Trophoblast cell (in vitro differentiated cells and primary cell): ENCODE measurements at regions not wholly inside any gene's neighbourhood (a gene's known extent, or its start where the extent isn't known, plus 50 kb on each side); places are given as distances from the start of the nearest gene placed in this dataset.
A peak's percentile ranks its signal among the peaks of the same experiment; 100 is the strongest.

Experiments used
- DNase-seq, 2 donors: peaks; one replicate each; pipeline ENCODE4 v3.0.0-alpha.2; 2016
- H2AFZ ChIP-seq: 2 replicates; pipeline ENCODE4 v1.6.1; 2013; ENCODE audit warnings: low read length, moderate library complexity, mild to moderate bottlenecking; ENCODE audit not compliant: insufficient read depth, poor library complexity
- H2AK5ac ChIP-seq: 2 replicates; pipeline ENCODE4 v1.6.1; 2013; ENCODE audit warnings: mild to moderate bottlenecking, low read length
- H2BK120ac ChIP-seq: 2 replicates; pipeline ENCODE4 v1.6.1; 2013; ENCODE audit warnings: low read length, mild to moderate bottlenecking, moderate library complexity; ENCODE audit not compliant: insufficient read depth, poor library complexity
- H2BK12ac ChIP-seq: 2 replicates; pipeline ENCODE4 v1.6.1; 2013; ENCODE audit warnings: mild to moderate bottlenecking, low read length, moderate library complexity
- H2BK5ac ChIP-seq: 2 replicates; pipeline ENCODE4 v1.6.1; 2013; ENCODE audit warnings: low read length, low read depth, moderate library complexity, mild to moderate bottlenecking; ENCODE audit not compliant: poor library complexity
- H3K14ac ChIP-seq: 2 replicates; pipeline ENCODE4 v1.6.1; 2013; ENCODE audit warnings: mild to moderate bottlenecking, low read length
- H3K18ac ChIP-seq: 2 replicates; pipeline ENCODE4 v1.6.1; 2013; ENCODE audit warnings: mild to moderate bottlenecking, low read length
- H3K23ac ChIP-seq: 2 replicates; pipeline ENCODE4 v1.6.1; 2013; ENCODE audit warnings: low read length
- H3K27ac ChIP-seq: 2 replicates; pipeline ENCODE4 v1.5.1; 2013; ENCODE audit warnings: low read depth, mild to moderate bottlenecking, inconsistent platforms, low read length, moderate library complexity
- H3K27me3 ChIP-seq: 2 replicates; pipeline ENCODE4 v1.6.1; 2013; ENCODE audit warnings: inconsistent platforms, mild to moderate bottlenecking, low read length, moderate library complexity; ENCODE audit not compliant: insufficient read depth
- H3K36me3 ChIP-seq, 2 experiments: 1 replicate in 1 of 2; 2 replicates in 1 of 2; pipeline ENCODE4 v1.6.1; 2013; ENCODE audit warnings: low read length in 2 of 2, mild to moderate bottlenecking in 2 of 2, moderate library complexity in 1 of 2; ENCODE audit not compliant: insufficient read depth in 2 of 2, control insufficient read depth in 1 of 2
- H3K4ac ChIP-seq: 2 replicates; pipeline ENCODE4 v1.6.1; 2013; ENCODE audit warnings: low read depth, mild to moderate bottlenecking, low read length, moderate library complexity
- H3K4me1 ChIP-seq, 2 experiments: 1 replicate in 1 of 2; 2 replicates in 1 of 2; pipeline ENCODE4 v1.6.1; 2013; ENCODE audit warnings: low read length in 2 of 2, mild to moderate bottlenecking in 2 of 2, moderate library complexity in 1 of 2; ENCODE audit not compliant: insufficient read depth in 2 of 2, control insufficient read depth in 1 of 2
- H3K4me2 ChIP-seq: 2 replicates; pipeline ENCODE4 v1.6.1; 2013; ENCODE audit warnings: inconsistent platforms, mild to moderate bottlenecking, low read length, moderate library complexity
- H3K4me3 ChIP-seq: 2 replicates; pipeline ENCODE4 v1.5.1; 2013; ENCODE audit warnings: mild to moderate bottlenecking, low read depth, low read length, inconsistent platforms
- H3K79me1 ChIP-seq: one replicate; pipeline ENCODE4 v1.6.1; 2013; ENCODE audit warnings: low read length
- H3K79me2 ChIP-seq: 2 replicates; pipeline ENCODE4 v1.6.1; 2013; ENCODE audit warnings: low read length, mild to moderate bottlenecking; ENCODE audit not compliant: control insufficient read depth, insufficient read depth, poor library complexity
- H3K9ac ChIP-seq: 2 replicates; pipeline ENCODE4 v1.6.1; 2013; ENCODE audit warnings: mild to moderate bottlenecking, low read length
- H3K9me3 ChIP-seq: 2 replicates; pipeline ENCODE4 v1.6.1; 2013; ENCODE audit warnings: low read depth, mild to moderate bottlenecking, control low read depth, inconsistent platforms, low read length; ENCODE audit not compliant: insufficient read depth
- H4K12ac ChIP-seq: 2 replicates; pipeline ENCODE4 v1.6.1; 2013; ENCODE audit warnings: low read depth, mild to moderate bottlenecking, low read length, moderate library complexity
- H4K8ac ChIP-seq: 2 replicates; pipeline ENCODE4 v1.6.1; 2013; ENCODE audit warnings: low read depth, mild to moderate bottlenecking, low read length, moderate library complexity
- H4K91ac ChIP-seq: one replicate; pipeline ENCODE4 v1.6.1; 2013; ENCODE audit warnings: low read depth, mild to moderate bottlenecking, low read length, moderate library complexity
- WGBS: extraction: QIAGEN DNeasy Blood & Tissue Kit; methylation state at CpG from one replicate; pipeline ENCODE4 v1.1.7; 2013; ENCODE audit warnings: missing lambda C conversion rate; ENCODE audit not compliant: insufficient read length, insufficient coverage; ENCODE audit errors: extremely low coverage; 5-methylcytosine and 5-hydroxymethylcytosine counted together

DNA sequence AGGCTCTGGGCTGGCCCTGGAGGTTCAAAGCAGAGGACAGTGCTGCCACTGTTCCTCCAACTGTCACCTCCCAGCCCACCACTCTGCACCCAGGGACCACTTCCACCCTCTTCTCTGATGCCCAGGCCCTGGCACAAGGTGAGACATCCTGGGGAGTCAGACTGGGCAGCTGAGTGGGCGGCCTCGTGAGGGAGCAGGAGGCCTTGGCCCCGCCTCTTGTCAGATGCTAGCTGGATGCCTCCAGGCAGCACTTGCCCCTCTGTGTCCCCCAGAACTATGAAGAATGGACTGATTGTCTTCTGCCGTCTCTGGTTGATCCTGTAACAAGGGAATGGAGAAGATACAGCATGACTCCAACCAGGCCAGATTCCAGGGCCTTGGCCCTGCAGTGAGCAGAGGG is 191.0 kb upstream of the LINGO1 start:
- WGBS, result no CpG with 5 or more reads among the region's 4 CpGs
- Histone ChIP-seq H3K9ac (no peak overlapping the region), H4K91ac (no peak overlapping the region)

DNA sequence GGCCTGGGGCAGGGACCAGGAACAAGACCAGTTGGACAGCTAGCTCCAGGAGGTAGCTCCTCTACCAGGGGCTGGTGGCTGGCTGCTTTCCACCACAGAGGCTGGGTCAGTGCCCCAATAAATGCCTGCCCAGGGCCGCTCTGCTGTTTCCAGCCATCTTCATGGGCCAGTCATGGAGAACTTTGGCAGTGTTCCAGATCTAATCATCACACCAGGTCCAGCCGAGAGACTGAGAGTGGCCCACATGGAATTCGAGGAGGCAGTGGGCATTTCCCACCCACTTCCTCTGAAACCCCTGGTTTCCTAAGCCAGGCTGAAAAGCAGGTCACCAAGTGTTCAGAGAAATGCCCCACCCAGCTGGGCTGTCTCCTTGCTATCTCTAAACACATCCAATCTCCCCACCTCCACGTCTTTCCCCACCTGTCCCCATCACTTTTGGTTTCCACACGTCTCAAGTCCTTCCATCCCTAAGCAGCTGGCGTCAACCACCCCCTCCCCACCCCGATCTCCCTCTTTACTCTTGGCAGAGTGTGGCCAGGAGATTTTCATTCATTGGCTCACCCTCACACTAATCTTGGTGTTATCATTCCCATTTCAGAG is 190.0 kb upstream of the LINGO1 start:
- H3K4ac ChIP-seq, result no peak overlapping the region
- H3K79me1 ChIP-seq, result no peaks in the 10 kb centered on the region
- no peak overlapping the region for H3K4me3 ChIP-seq
- no peak overlapping the region for H3K4me2 ChIP-seq
- H3K9me3 ChIP-seq, result peaks cover 2% of the 10 kb centered on the region
- H2AFZ ChIP-seq, result no peak overlapping the region
- H3K27me3 ChIP-seq, result peaks cover 33% of the 10 kb centered on the region
- H3K79me2 ChIP-seq, result no peaks in the 10 kb centered on the region
- no peak overlapping the region for H2AK5ac ChIP-seq
- no peak for DNase-seq
- no peak overlapping the region for H4K91ac ChIP-seq
- H3K4me1 ChIP-seq, result peaks cover 3 to 4% of the 10 kb centered on the region in 2 experiments
- no CpG with 5 or more reads among the region's 7 CpGs for WGBS
- H2BK120ac ChIP-seq, result no peak overlapping the region
- no peak overlapping the region for H3K23ac ChIP-seq
- H3K14ac ChIP-seq, result no peak overlapping the region
- no peak overlapping the region for H3K27ac ChIP-seq
- H2BK12ac ChIP-seq, result no peak overlapping the region
- no peaks in the 10 kb centered on the region for H3K36me3 ChIP-seq
- H2BK5ac ChIP-seq, result no peak overlapping the region
- no peak overlapping the region for H3K9ac ChIP-seq
- H3K18ac ChIP-seq, result no peak overlapping the region
- no peak overlapping the region for H4K8ac ChIP-seq
- H4K12ac ChIP-seq, result no peak overlapping the region

More for the DNA sequence above, 191.0 kb upstream of the LINGO1 start:
- peaks cover 2% of the 10 kb centered on the region for H3K9me3 ChIP-seq
- H4K12ac ChIP-seq, result no peak overlapping the region
- no peak overlapping the region for H2BK120ac ChIP-seq
- H3K4ac ChIP-seq, result no peak overlapping the region
- no peak overlapping the region for H3K27ac ChIP-seq
- no peak for DNase-seq
- peaks cover 3 to 4% of the 10 kb centered on the region in 2 experiments for H3K4me1 ChIP-seq
- H3K4me3 ChIP-seq, result no peak overlapping the region
- H3K14ac ChIP-seq, result no peak overlapping the region
- no peak overlapping the region for H3K23ac ChIP-seq
- no peak overlapping the region for H2AFZ ChIP-seq
- H3K18ac ChIP-seq, result no peak overlapping the region
- H3K79me1 ChIP-seq, result no peaks in the 10 kb centered on the region
- H3K27me3 ChIP-seq, result peaks cover 25% of the 10 kb centered on the region
- no peak overlapping the region for H4K8ac ChIP-seq
- H3K4me2 ChIP-seq, result no peak overlapping the region
- no peaks in the 10 kb centered on the region for H3K79me2 ChIP-seq
- H2AK5ac ChIP-seq, result no peak overlapping the region
- no peak overlapping the region for H2BK12ac ChIP-seq
- H3K36me3 ChIP-seq, result no peaks in the 10 kb centered on the region
- no peak overlapping the region for H2BK5ac ChIP-seq

DNA sequence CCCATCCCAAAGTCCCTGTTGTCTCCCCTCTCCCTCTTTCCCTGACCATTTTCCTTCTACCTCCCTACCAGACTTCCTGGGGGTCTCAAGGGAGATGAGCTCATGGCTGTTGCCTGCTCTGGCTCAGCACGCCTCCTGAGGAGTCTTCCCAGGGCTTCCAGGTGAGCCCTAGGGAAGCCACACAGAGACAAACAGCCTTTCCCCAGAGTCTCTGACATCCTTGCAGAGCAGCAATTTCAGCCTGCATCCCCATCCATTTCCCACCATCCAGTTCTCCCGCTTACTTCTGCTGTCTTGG is 189.2 kb upstream of the LINGO1 start:
- H3K27me3 ChIP-seq, result peaks cover 33% of the 10 kb centered on the region
- H3K4ac ChIP-seq, result no peak overlapping the region
- no peak overlapping the region for H2BK5ac ChIP-seq
- H2AFZ ChIP-seq, result no peak overlapping the region
- H3K14ac ChIP-seq, result no peak overlapping the region
- H4K8ac ChIP-seq, result no peak overlapping the region
- no peak overlapping the region for H4K12ac ChIP-seq
- no peak overlapping the region for H4K91ac ChIP-seq
- no peaks in the 10 kb centered on the region for H3K79me1 ChIP-seq
- no peak for DNase-seq
- no peak overlapping the region for H3K4me2 ChIP-seq
- no peak overlapping the region for H3K23ac ChIP-seq
- H3K79me2 ChIP-seq, result no peaks in the 10 kb centered on the region
- no peak overlapping the region for H2AK5ac ChIP-seq
- no peak overlapping the region for H3K18ac ChIP-seq
- no peak overlapping the region for H3K9ac ChIP-seq
- H3K27ac ChIP-seq, result no peak overlapping the region
- H3K36me3 ChIP-seq, result no peaks in the 10 kb centered on the region
- no peak overlapping the region for H3K4me3 ChIP-seq
- peaks cover 2% of the 10 kb centered on the region for H3K9me3 ChIP-seq
- H2BK120ac ChIP-seq, result no peak overlapping the region
- H3K4me1 ChIP-seq, result peaks cover 7 to 10% of the 10 kb centered on the region in 2 experiments
- no peak overlapping the region for H2BK12ac ChIP-seq
- no CpG with 5 or more reads among the region's 2 CpGs for WGBS

DNA sequence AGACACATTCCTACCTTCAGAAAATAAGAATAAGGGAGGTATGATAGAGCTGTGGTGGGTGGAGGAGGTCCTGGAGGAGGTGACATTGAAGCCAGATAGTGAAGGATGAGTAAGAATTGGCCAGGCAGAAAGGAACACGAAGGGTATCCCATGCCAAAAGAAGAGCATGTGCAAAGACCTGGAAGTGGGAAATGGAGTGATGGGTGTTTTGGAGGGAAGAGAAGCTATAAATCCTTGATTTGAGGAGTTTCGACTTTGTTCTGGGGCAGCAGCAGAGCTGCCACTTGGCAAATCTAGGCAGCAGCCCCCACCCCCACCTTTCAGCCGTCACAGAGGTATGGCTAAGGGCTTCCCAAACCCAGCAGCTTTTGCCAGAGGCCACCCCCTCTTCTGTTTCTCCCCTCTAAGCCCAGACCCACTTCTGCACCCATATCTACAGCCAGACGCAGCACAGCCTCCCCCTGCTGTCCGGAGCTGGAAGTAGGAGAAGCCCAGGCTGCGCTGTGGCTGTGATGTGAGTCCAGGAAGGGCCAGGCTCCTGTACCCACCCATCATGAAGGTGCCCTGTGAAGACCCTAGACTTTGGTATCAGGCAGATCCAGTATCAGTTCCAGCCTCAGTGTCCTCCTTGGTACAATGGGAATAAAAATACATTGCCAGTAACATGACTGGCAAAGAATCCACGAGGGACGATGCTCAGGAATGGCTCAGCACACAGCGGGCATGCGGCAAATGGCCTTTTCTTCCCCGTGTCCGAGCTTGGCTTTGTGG is 188.7 kb upstream of the LINGO1 start:
- no peak overlapping the region for H4K12ac ChIP-seq
- no peak overlapping the region for H3K4me3 ChIP-seq
- H4K91ac ChIP-seq, result no peak overlapping the region
- H2BK5ac ChIP-seq, result no peak overlapping the region
- no peak overlapping the region for H3K14ac ChIP-seq
- peak; percentile 13 to 58 for DNase-seq
- H3K4me2 ChIP-seq, result no peak overlapping the region
- no peak overlapping the region for H3K27ac ChIP-seq
- no peaks in the 10 kb centered on the region for H3K79me2 ChIP-seq
- no peak overlapping the region for H2AK5ac ChIP-seq
- H3K4ac ChIP-seq, result no peak overlapping the region
- H4K8ac ChIP-seq, result no peak overlapping the region
- no peaks in the 10 kb centered on the region for H3K79me1 ChIP-seq
- H3K9me3 ChIP-seq, result peaks cover 2% of the 10 kb centered on the region
- no peak overlapping the region for H3K18ac ChIP-seq
- H3K9ac ChIP-seq, result no peak overlapping the region
- H2BK12ac ChIP-seq, result no peak overlapping the region
- WGBS, result no CpG with 5 or more reads among the region's 12 CpGs
- no peak overlapping the region for H2AFZ ChIP-seq
- peaks cover 8 to 10% of the 10 kb centered on the region in 2 experiments for H3K4me1 ChIP-seq
- H3K27me3 ChIP-seq, result peaks cover 33% of the 10 kb centered on the region
- no peaks in the 10 kb centered on the region for H3K36me3 ChIP-seq
- H2BK120ac ChIP-seq, result no peak overlapping the region
- H3K23ac ChIP-seq, result no peak overlapping the region
